Ishikawa (cell line): ENCODE measurements at regions not wholly inside any gene's neighbourhood (a gene's known extent, or its start where the extent isn't known, plus 50 kb on each side); places are given as distances from the start of the nearest gene placed in this dataset.

Source experiments
- EP300 ChIP-seq: IDR thresholded peaks from 2 replicates; pipeline ENCODE4 v1.6.1; 2012; ENCODE audit warnings: borderline replicate concordance
- MAX ChIP-seq: IDR thresholded peaks from 2 replicates; pipeline ENCODE4 v1.6.1; 2012
- NFIC ChIP-seq: IDR thresholded peaks from 2 replicates; pipeline ENCODE4 v1.6.1; 2012
- REST ChIP-seq: IDR thresholded peaks from 2 replicates; pipeline ENCODE4 v1.6.1; 2012; ENCODE audit warnings: low read depth, mild to moderate bottlenecking
- TCF12 ChIP-seq: IDR thresholded peaks from 2 replicates; pipeline ENCODE4 v1.6.1; 2012; ENCODE audit warnings: low read depth

GRCh38 chr1:239467730-239468129, 81.4 kb downstream of the CHRM3 start:
- TF ChIP-seq REST (no peak), TCF12 (no peak), MAX (no peak), EP300 (no peak), NFIC (no peak)
